DND-41 (cell line): ENCODE measurements at regions not wholly inside any gene's neighbourhood (a gene's known extent, or its start where the extent isn't known, plus 50 kb on each side); places are given as distances from the start of the nearest gene placed in this dataset.

Experiments
- ATAC-seq: fragments of 200-7000 bp; cut with Tn5 transposase; 3 replicates; pipeline ENCODE4 v1.9.1; 2021; ENCODE audit warnings: low read depth; ENCODE audit not compliant: insufficient read depth
- DNase-seq: peaks from one replicate; pipeline ENCODE4 v3.0.0-alpha.2; 2020
- H2AFZ ChIP-seq: 2 replicates; pipeline ENCODE4 v1.6.0; 2012; ENCODE audit warnings: low read depth, low read length
- H3K27ac ChIP-seq: 2 replicates; pipeline ENCODE4 v1.5.1; 2012; ENCODE audit warnings: low read length, inconsistent platforms
- H3K27me3 ChIP-seq: fragments of 200-600 bp; sonication (generic); 2 replicates; pipeline ENCODE4 v1.6.0; 2012; ENCODE audit warnings: low read length, mild to moderate bottlenecking, inconsistent platforms; ENCODE audit not compliant: insufficient read depth, poor library complexity
- H3K36me3 ChIP-seq: 2 replicates; pipeline ENCODE4 v1.5.1; 2012; ENCODE audit warnings: low read length, inconsistent platforms; ENCODE audit not compliant: insufficient read depth
- H3K4me1 ChIP-seq: 2 replicates; pipeline ENCODE4 v1.5.1; 2012; ENCODE audit warnings: mild to moderate bottlenecking, low read length; ENCODE audit not compliant: insufficient read depth
- H3K4me2 ChIP-seq: 2 replicates; pipeline ENCODE4 v1.6.0; 2012; ENCODE audit warnings: mild to moderate bottlenecking, moderate library complexity, low read length, inconsistent platforms; ENCODE audit not compliant: insufficient read depth
- H3K4me3 ChIP-seq, 2 experiments: fragments of 200-600 bp in 1 of 2; shearing (Covaris generic) in 1 of 2; 2 replicates each; pipeline ENCODE4 v1.5.1; 2012 to 2016; ENCODE audit warnings: inconsistent platforms in 2 of 2, low read length in 2 of 2, mild to moderate bottlenecking in 2 of 2, low read depth in 1 of 2, moderate library complexity in 1 of 2
- H3K79me2 ChIP-seq: 2 replicates; pipeline ENCODE4 v1.6.0; 2012; ENCODE audit warnings: low read length, inconsistent platforms; ENCODE audit not compliant: insufficient read depth
- H3K9ac ChIP-seq: 2 replicates; pipeline ENCODE4 v1.6.0; 2012; ENCODE audit warnings: low read depth, mild to moderate bottlenecking, inconsistent platforms, low read length, moderate library complexity
- H3K9me3 ChIP-seq: 2 replicates; pipeline ENCODE4 v1.5.1; 2012; ENCODE audit warnings: low read length, moderate library complexity, mild to moderate bottlenecking, inconsistent platforms; ENCODE audit not compliant: insufficient read depth, severe bottlenecking
- H4K20me1 ChIP-seq: 2 replicates; pipeline ENCODE4 v1.6.0; 2012; ENCODE audit warnings: low read length; ENCODE audit not compliant: insufficient read depth
- CTCF ChIP-seq: IDR thresholded peaks from 2 replicates; pipeline ENCODE4 v1.5.1; 2012; ENCODE audit warnings: borderline replicate concordance, low read length, moderate library complexity, mild to moderate bottlenecking; ENCODE audit not compliant: poor library complexity, severe bottlenecking; ENCODE audit errors: extremely low read depth
- EZH2 ChIP-seq: IDR thresholded peaks from 3 replicates; pipeline ENCODE4 v1.6.1; 2012; ENCODE audit warnings: borderline replicate concordance, low read depth, mild to moderate bottlenecking, moderate library complexity, low read length, inconsistent platforms; ENCODE audit not compliant: severe bottlenecking

DNA sequence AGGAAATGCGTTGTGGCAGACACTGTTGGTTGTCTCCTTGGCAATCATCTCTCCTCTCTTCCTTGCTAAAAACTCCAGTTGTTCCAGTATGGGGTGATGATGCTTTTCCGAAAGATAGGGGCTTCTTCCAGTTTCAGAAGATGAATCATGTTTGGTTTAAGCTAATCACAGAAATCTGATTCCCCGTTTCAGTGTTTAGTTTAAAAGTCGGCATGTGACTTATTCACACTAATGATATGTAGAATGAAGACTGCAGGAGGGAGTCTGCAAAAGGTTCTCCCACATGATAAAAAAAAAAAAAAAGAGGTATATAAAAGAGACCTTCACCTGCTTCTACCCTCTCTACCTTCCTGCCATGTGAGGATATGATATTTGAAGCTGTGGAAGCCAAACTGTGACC, 239.0 kb upstream of the SIX2 start:
- Histone ChIP-seq H3K27me3 (no peaks in the 10 kb centered on the region), H3K9ac (no peak overlapping the region), H3K4me3 (no peak overlapping the region), H3K4me1 (peaks cover 11% of the 10 kb centered on the region), H2AFZ (no peak overlapping the region), H3K4me2 (no peak overlapping the region), H3K79me2 (no peaks in the 10 kb centered on the region), H3K9me3 (no peaks in the 10 kb centered on the region), H3K27ac (no peak overlapping the region), H4K20me1 (no peaks in the 10 kb centered on the region), H3K36me3 (no peaks in the 10 kb centered on the region)
- DNase-seq = no peak
- TF ChIP-seq CTCF = no peak
- TF ChIP-seq EZH2 = no peak
- ATAC-seq = no peak

DNA sequence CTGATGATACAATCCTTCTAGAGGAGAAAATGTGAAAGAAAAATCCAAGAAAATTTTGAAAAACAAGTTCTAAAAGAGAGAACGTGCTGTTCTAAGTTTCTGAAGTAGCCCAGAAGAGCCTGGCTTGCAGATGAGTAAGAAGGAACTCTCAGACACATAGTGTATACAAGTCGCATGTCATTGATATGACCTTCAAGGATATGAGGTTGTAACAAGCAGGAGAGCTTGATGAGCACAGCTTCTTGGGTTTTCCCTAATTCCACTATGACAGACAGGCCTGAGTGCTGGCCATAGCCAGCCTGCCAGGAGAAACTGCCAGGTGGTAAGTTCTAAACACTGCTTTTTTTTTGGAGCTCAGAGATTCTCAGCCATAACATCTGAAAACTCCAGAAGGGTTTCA, 235.7 kb upstream of the SIX2 start:
- H3K4me2 ChIP-seq = no peak overlapping the region
- no peaks in the 10 kb centered on the region for H4K20me1 ChIP-seq
- no peak overlapping the region for H2AFZ ChIP-seq
- no peaks in the 10 kb centered on the region for H3K9me3 ChIP-seq
- H3K4me1 ChIP-seq = no peaks in the 10 kb centered on the region
- no peaks in the 10 kb centered on the region for H3K79me2 ChIP-seq
- ATAC-seq (no peak), DNase-seq (no peak)
- no peaks in the 10 kb centered on the region for H3K27me3 ChIP-seq
- no peak overlapping the region for H3K9ac ChIP-seq
- H3K27ac ChIP-seq = no peak overlapping the region
- H3K36me3 ChIP-seq = no peaks in the 10 kb centered on the region
- no peak overlapping the region for H3K4me3 ChIP-seq
- TF ChIP-seq EZH2 = no peak
- no peak for TF ChIP-seq CTCF

GRCh38 chr2:45242161-45242741, 233.0 kb upstream of the SIX2 start:
- ATAC-seq = no peak
- H3K27me3 ChIP-seq = no peaks in the 10 kb centered on the region
- H3K9ac ChIP-seq = no peak overlapping the region
- TF ChIP-seq EZH2 (no peak), CTCF (no peak)
- H3K4me2 ChIP-seq = no peak overlapping the region
- H3K4me1 ChIP-seq = peaks cover 22% of the 10 kb centered on the region
- H2AFZ ChIP-seq = no peak overlapping the region
- H3K79me2 ChIP-seq = no peaks in the 10 kb centered on the region
- H3K9me3 ChIP-seq = no peaks in the 10 kb centered on the region
- no peaks in the 10 kb centered on the region for H3K36me3 ChIP-seq
- DNase-seq = no peak
- H3K4me3 ChIP-seq = no peak overlapping the region
- no peaks in the 10 kb centered on the region for H4K20me1 ChIP-seq
- H3K27ac ChIP-seq = no peak overlapping the region
